A673 (cell line): ENCODE measurements at regions not wholly inside any gene's neighbourhood (a gene's known extent, or its start where the extent isn't known, plus 50 kb on each side); places are given as distances from the start of the nearest gene placed in this dataset.

ENCODE experiments used
- BruUV-seq: library from RNA; stranded (reverse); fragments of 400-500 nt; replicated peaks from 2 replicates; lab custom pipeline; 2021; lab: Mats Ljungman, UMichigan
- CTCF ChIA-PET: fragments of 300-600 bp; sonication (Branson Sonifier 250); formaldehyde crosslinking; loops from one replicate; lab custom pipeline; 2022; ENCODE audit warnings: antibody characterized with exemption; lab: Charles Lee
- POLR2A ChIA-PET: fragments of 300-600 bp; sonication (Branson Sonifier 250); formaldehyde crosslinking; loops from one replicate; lab custom pipeline; 2022; ENCODE audit warnings: antibody characterized with exemption; ENCODE audit not compliant: low non-redundant PET; lab: Charles Lee
- DNase-seq: peaks from one replicate; pipeline ENCODE4 v3.0.0-alpha.2; 2015; ENCODE audit warnings: low spot score
- H3K27ac ChIP-seq: fragments of 200-600 bp; sonication (generic); 2 replicates; pipeline ENCODE4 v1.5.1; 2016; ENCODE audit warnings: mixed run types, low read depth, mild to moderate bottlenecking, mixed read lengths, antibody characterized with exemption, low read length; ENCODE audit not compliant: poor library complexity, severe bottlenecking
- H3K27me3 ChIP-seq: fragments of 200-600 bp; sonication (generic); replicated peaks from 2 replicates; pipeline ENCODE4 v1.6.1; 2017; ENCODE audit warnings: mixed run types, low read depth, mild to moderate bottlenecking, mixed read lengths, antibody characterized with exemption, low read length; ENCODE audit not compliant: insufficient read depth, poor library complexity
- H3K36me3 ChIP-seq: fragments of 200-600 bp; sonication (generic); 2 replicates; pipeline ENCODE4 v1.6.1; 2016; ENCODE audit warnings: mixed run types, mild to moderate bottlenecking, mixed read lengths, antibody characterized with exemption, low read length; ENCODE audit not compliant: insufficient read depth, poor library complexity, severe bottlenecking
- H3K4me1 ChIP-seq: fragments of 200-600 bp; sonication (generic); 2 replicates; pipeline ENCODE4 v1.6.1; 2017; ENCODE audit warnings: mixed run types, mild to moderate bottlenecking, mixed read lengths, antibody characterized with exemption, low read length; ENCODE audit not compliant: insufficient read depth, poor library complexity, severe bottlenecking
- H3K4me3 ChIP-seq: fragments of 200-600 bp; sonication (generic); 2 replicates; pipeline ENCODE4 v1.5.1; 2016; ENCODE audit warnings: low read depth, mixed run types, mild to moderate bottlenecking, mixed read lengths, low read length; ENCODE audit not compliant: poor library complexity, severe bottlenecking
- H3K9me3 ChIP-seq: fragments of 200-600 bp; sonication (generic); 2 replicates; pipeline ENCODE4 v1.6.1; 2016; ENCODE audit warnings: mixed run types, low read depth, mild to moderate bottlenecking, mixed read lengths, antibody characterized with exemption, low read length; ENCODE audit not compliant: poor library complexity, severe bottlenecking
- CTCF ChIP-seq: fragments of 300-800, 200-600 bp; sonication (generic); conservative IDR thresholded peaks from 2 replicates; pipeline ENCODE4 v1.5.1; 2017; ENCODE audit warnings: low read depth, mild to moderate bottlenecking, antibody characterized with exemption, low read length, moderate library complexity, mixed read lengths
- EZH2 ChIP-seq: fragments of 200-600 bp; sonication (generic); IDR thresholded peaks from 2 replicates; pipeline ENCODE4 v1.6.1; 2017; ENCODE audit warnings: borderline replicate concordance, low read depth, mild to moderate bottlenecking, mixed read lengths, antibody characterized with exemption, low read length; ENCODE audit not compliant: poor library complexity, severe bottlenecking
- intact Hi-C: fragments of 100-400 bp; cut with micrococcal nuclease; formaldehyde crosslinking; loops from one replicate; pipeline ENCODE4 v1.10.0; 2022; ENCODE audit not compliant: unreplicated experiment

GRCh38 chr12:58564721-58565120 is 355.6 kb downstream of the LRIG3 start:
- TF ChIP-seq EZH2 (no peak), CTCF (no peak)
- Histone ChIP-seq H3K9me3 (no peaks in the 10 kb centered on the region), H3K36me3 (no peaks in the 10 kb centered on the region), H3K4me1 (no peaks in the 10 kb centered on the region), H3K27ac (no peak overlapping the region), H3K27me3 (no peaks in the 10 kb centered on the region), H3K4me3 (no peak overlapping the region)
- intact Hi-C loops = no loop called here
- CTCF ChIA-PET = no interaction called here
- BruUV-seq = no TSS peak
- POLR2A ChIA-PET = no interaction called here
- DNase-seq = no peak

GRCh38 chr12:58566599-58566998 is 353.7 kb downstream of the LRIG3 start:
- intact Hi-C loops = no loop called here
- no TSS peak for BruUV-seq

GRCh38 chr12:58567189-58567588 is 353.1 kb downstream of the LRIG3 start:
- CTCF ChIA-PET = no interaction called here
- Histone ChIP-seq H3K4me3 (no peak overlapping the region), H3K27me3 (no peaks in the 10 kb centered on the region), H3K27ac (no peak overlapping the region), H3K4me1 (no peaks in the 10 kb centered on the region), H3K36me3 (no peaks in the 10 kb centered on the region), H3K9me3 (no peaks in the 10 kb centered on the region)
- intact Hi-C loops = no loop called here
- TF ChIP-seq EZH2 = no peak
- no peak for TF ChIP-seq CTCF
- POLR2A ChIA-PET = no interaction called here
- DNase-seq = no peak
- BruUV-seq = no TSS peak

More at GRCh38 chr12:58566599-58566998, 353.7 kb downstream of the LRIG3 start:
- Histone ChIP-seq H3K4me1 (no peaks in the 10 kb centered on the region), H3K27ac (no peak overlapping the region), H3K27me3 (no peaks in the 10 kb centered on the region), H3K9me3 (no peaks in the 10 kb centered on the region), H3K4me3 (no peak overlapping the region), H3K36me3 (no peaks in the 10 kb centered on the region)
- CTCF ChIA-PET = no interaction called here
- no peak for DNase-seq
- POLR2A ChIA-PET = no interaction called here
- TF ChIP-seq CTCF = no peak
- no peak for TF ChIP-seq EZH2
